Mucosa of descending colon (tissue), 3 donors: ENCODE measurements at regions not wholly inside any gene's neighbourhood (a gene's known extent, or its start where the extent isn't known, plus 50 kb on each side); places are given as distances from the start of the nearest gene placed in this dataset.

Experiments
- ATAC-seq: fragments of 200-7000 bp; cut with Tn5 transposase; one replicate; pipeline ENCODE4 v1.9.1; 2020; ENCODE audit warnings: mild to moderate bottlenecking, moderate library complexity
- DNase-seq, 3 donors: peaks; one replicate each; pipeline ENCODE4 v3.0.0-alpha.2; 2020
- H3K36me3 ChIP-seq: fragments of 200-600 bp; one replicate; pipeline ENCODE4 v1.8.0; 2021; ENCODE audit warnings: low read depth, mild to moderate bottlenecking
- H3K4me1 ChIP-seq: fragments of 200-600 bp; one replicate; pipeline ENCODE4 v1.8.0; 2021; ENCODE audit warnings: low read depth, mild to moderate bottlenecking
- H3K4me3 ChIP-seq: fragments of 200-600 bp; one replicate; pipeline ENCODE4 v1.8.0; 2021; ENCODE audit warnings: mild to moderate bottlenecking
- H3K9me3 ChIP-seq: fragments of 200-600 bp; one replicate; pipeline ENCODE4 v1.8.0; 2021; ENCODE audit warnings: mild to moderate bottlenecking
- intact Hi-C, 2 donors: fragments of 100-400 bp; cut with DNase I in 1 of 2; cut with micrococcal nuclease in 1 of 2; formaldehyde crosslinking; loops; one replicate each; pipeline versions ENCODE4 v1.11.0 to v1.11.1; 2022; cut with DNase I, micrococcal nuclease
- TF ChIP-seq, protein P1 (sequence below): fragments of 200-600 bp; IDR thresholded peaks from one replicate; pipeline ENCODE4 v1.8.0; 2022; ENCODE audit warnings: antibody characterized with exemption, mild to moderate bottlenecking
- donor health status: DM: no; HTN: no; CAD: no; lungs with moderate emphysema.
- donor health status: DM: no; HTN: no; CAD: no.
- donor health status: DM: no; HTN: yes; CAD: no.

GRCh38 chr5:159858871-159859270 is 57.4 kb upstream of the ADRA1B start:
- intact Hi-C loops: no loop called here
- H3K36me3 ChIP-seq: no peaks in the 10 kb centered on the region
- DNase-seq: no peak
- no peak overlapping the region for H3K4me3 ChIP-seq
- TF ChIP-seq, protein P1, sequence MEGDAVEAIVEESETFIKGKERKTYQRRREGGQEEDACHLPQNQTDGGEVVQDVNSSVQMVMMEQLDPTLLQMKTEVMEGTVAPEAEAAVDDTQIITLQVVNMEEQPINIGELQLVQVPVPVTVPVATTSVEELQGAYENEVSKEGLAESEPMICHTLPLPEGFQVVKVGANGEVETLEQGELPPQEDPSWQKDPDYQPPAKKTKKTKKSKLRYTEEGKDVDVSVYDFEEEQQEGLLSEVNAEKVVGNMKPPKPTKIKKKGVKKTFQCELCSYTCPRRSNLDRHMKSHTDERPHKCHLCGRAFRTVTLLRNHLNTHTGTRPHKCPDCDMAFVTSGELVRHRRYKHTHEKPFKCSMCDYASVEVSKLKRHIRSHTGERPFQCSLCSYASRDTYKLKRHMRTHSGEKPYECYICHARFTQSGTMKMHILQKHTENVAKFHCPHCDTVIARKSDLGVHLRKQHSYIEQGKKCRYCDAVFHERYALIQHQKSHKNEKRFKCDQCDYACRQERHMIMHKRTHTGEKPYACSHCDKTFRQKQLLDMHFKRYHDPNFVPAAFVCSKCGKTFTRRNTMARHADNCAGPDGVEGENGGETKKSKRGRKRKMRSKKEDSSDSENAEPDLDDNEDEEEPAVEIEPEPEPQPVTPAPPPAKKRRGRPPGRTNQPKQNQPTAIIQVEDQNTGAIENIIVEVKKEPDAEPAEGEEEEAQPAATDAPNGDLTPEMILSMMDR: no peak
- H3K9me3 ChIP-seq: no peaks in the 10 kb centered on the region
- no peak for ATAC-seq
- H3K4me1 ChIP-seq: no peaks in the 10 kb centered on the region

DNA sequence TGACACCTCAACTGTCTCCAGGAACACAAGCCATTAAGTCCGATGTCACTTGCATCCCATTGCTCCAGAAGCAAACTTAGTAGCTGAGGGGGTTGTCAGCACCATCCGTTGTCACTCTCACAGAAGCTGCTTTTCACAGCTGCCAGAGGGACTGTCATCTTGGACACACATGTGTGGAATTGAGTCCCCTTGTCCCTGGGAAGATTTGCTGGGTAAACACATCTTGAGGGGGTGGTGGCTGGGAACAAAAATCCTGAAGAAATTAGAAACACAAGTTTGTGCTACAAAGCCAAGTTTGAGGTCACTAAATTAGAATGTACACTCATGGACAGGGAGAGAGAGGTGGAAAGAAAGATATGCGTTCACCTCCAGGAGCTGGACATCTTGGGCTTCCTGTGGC is 55.2 kb upstream of the ADRA1B start:
- Histone ChIP-seq H3K4me1 (no peaks in the 10 kb centered on the region), H3K4me3 (no peak overlapping the region), H3K36me3 (no peaks in the 10 kb centered on the region), H3K9me3 (no peaks in the 10 kb centered on the region)
- no peak for DNase-seq
- TF ChIP-seq, protein P1: no peak
- no peak for ATAC-seq
- intact Hi-C loops: no loop called here

- TF ChIP-seq, protein P1: no peak
- Histone ChIP-seq H3K9me3 (no peaks in the 10 kb centered on the region), H3K4me3 (no peak overlapping the region), H3K4me1 (no peaks in the 10 kb centered on the region), H3K36me3 (no peaks in the 10 kb centered on the region)
- DNase-seq (no peak), ATAC-seq (no peak)
- intact Hi-C loops: no loop called here
Measured at GRCh38 chr5:159864885-159865691, 51.2 kb upstream of the ADRA1B start.

DNA sequence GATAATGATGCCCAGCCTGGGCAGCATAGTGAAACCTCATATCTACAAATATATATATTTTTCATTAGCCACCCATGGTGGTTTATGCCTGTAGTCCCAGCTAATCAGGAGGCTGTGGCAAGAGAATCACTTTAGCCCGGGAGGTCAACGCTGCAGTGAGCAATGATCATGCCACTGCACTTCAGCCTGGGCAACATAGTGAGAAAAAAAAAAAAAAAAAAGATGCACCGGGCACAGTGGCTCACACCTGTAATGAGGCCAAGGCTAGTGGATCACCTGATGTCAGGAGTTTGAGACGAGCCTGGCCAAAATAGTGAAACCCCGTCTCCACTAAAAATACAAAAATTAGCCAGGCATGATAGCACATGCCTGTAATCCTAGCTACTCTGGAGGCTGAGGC is 50.2 kb upstream of the ADRA1B start:
- Histone ChIP-seq H3K4me3 (no peak overlapping the region), H3K4me1 (no peaks in the 10 kb centered on the region), H3K36me3 (no peaks in the 10 kb centered on the region), H3K9me3 (no peaks in the 10 kb centered on the region)
- TF ChIP-seq, protein P1: no peak
- no peak for ATAC-seq
- intact Hi-C loops: no loop called here
- no peak for DNase-seq
